ENCODE measurements at regions not wholly inside any gene's neighbourhood (a gene's known extent, or its start where the extent isn't known, plus 50 kb on each side); places are given as distances from the start of the nearest gene placed in this dataset.

DNA sequence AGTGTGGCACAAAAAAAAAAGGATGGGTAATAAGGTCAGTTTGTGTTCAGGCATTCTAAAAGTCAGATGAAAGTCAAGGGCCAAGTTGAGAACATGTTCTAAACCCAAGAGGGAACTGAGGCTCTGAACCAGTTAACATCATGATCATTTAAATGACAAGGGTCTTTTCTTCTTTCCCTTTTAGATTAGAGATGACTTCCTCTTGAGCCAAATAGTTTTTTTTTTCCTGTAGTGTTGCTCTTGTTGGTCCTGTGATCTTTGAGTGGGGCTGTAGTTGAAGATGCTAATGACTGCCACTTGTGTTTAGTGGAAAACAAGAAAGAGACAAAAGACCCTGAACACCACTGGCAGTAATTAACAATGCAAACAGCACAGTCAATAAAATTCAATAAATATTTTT is 482.7 kb upstream of the SYT4 start:
- TF ChIP-seq, protein P1, sequence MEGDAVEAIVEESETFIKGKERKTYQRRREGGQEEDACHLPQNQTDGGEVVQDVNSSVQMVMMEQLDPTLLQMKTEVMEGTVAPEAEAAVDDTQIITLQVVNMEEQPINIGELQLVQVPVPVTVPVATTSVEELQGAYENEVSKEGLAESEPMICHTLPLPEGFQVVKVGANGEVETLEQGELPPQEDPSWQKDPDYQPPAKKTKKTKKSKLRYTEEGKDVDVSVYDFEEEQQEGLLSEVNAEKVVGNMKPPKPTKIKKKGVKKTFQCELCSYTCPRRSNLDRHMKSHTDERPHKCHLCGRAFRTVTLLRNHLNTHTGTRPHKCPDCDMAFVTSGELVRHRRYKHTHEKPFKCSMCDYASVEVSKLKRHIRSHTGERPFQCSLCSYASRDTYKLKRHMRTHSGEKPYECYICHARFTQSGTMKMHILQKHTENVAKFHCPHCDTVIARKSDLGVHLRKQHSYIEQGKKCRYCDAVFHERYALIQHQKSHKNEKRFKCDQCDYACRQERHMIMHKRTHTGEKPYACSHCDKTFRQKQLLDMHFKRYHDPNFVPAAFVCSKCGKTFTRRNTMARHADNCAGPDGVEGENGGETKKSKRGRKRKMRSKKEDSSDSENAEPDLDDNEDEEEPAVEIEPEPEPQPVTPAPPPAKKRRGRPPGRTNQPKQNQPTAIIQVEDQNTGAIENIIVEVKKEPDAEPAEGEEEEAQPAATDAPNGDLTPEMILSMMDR (IDR thresholded peaks at IDR 0.05): no peak
- TF ChIP-seq EP300 (IDR thresholded peaks at IDR 0.05): no peak
- TF ChIP-seq POLR2A (IDR thresholded peaks at IDR 0.05; ENCODE audit: low read depth): no peak
